CD14-positive monocyte (primary cell): ENCODE measurements at regions not wholly inside any gene's neighbourhood (a gene's known extent, or its start where the extent isn't known, plus 50 kb on each side); places are given as distances from the start of the nearest gene placed in this dataset.

Experiments
- DNase-seq, 3 donors: peaks; one replicate each; pipeline ENCODE4 v3.0.0-alpha.2; 2011 to 2022
- H2AFZ ChIP-seq: 2 replicates; pipeline ENCODE4 v1.6.0; 2012; ENCODE audit warnings: mild to moderate bottlenecking, low read depth, low read length, inconsistent platforms; ENCODE audit not compliant: insufficient read depth, poor library complexity, severe bottlenecking
- H3K27ac ChIP-seq, 2 donors: 1 replicate in 1 of 2; 2 replicates in 1 of 2; pipeline ENCODE4 v1.5.1; 2012 to 2013; ENCODE audit warnings: low read length in 2 of 2, control low read depth in 1 of 2, inconsistent platforms in 1 of 2, low read depth in 1 of 2, mild to moderate bottlenecking in 1 of 2
- H3K27me3 ChIP-seq, 2 donors: one replicate each; pipeline versions ENCODE4 v1.6.0 to v1.6.1; 2011 to 2013; ENCODE audit warnings: low read length in 2 of 2; ENCODE audit not compliant: control insufficient read depth in 2 of 2, insufficient read depth in 2 of 2
- H3K36me3 ChIP-seq, 2 donors: replicated peaks in 1 of 2; 1 replicate in 1 of 2; 2 replicates in 1 of 2; pipeline versions ENCODE4 v1.5.1 to v1.6.1; 2012 to 2013; ENCODE audit warnings: low read length in 2 of 2, control low read depth in 1 of 2, inconsistent platforms in 1 of 2, mild to moderate bottlenecking in 1 of 2; ENCODE audit not compliant: insufficient read depth in 2 of 2, control insufficient read depth in 1 of 2
- H3K4me1 ChIP-seq, 2 donors: 1 replicate in 1 of 2; 2 replicates in 1 of 2; pipeline versions ENCODE4 v1.5.1 to v1.6.1; 2012 to 2013; ENCODE audit warnings: low read length in 2 of 2, control low read depth in 1 of 2, inconsistent platforms in 1 of 2, mild to moderate bottlenecking in 1 of 2, moderate library complexity in 1 of 2; ENCODE audit not compliant: insufficient read depth in 2 of 2, control insufficient read depth in 1 of 2
- H3K4me2 ChIP-seq: replicated peaks from 2 replicates; pipeline ENCODE3; 2012; ENCODE audit warnings: low read length, moderate library complexity, mild to moderate bottlenecking; ENCODE audit not compliant: poor library complexity, severe bottlenecking; ENCODE audit errors: extremely low read depth
- H3K4me3 ChIP-seq, 3 experiments: fragments of 200-600 bp in 1 of 3; sonication (generic) in 1 of 3; replicated peaks in 1 of 3; 1 replicate in 2 of 3; 2 replicates in 1 of 3; pipeline ENCODE4 v1.5.1; 2011 to 2013; ENCODE audit warnings: low read length in 3 of 3, mild to moderate bottlenecking in 3 of 3, control low read depth in 2 of 3, low read depth in 2 of 3, inconsistent platforms in 1 of 3, moderate library complexity in 1 of 3
- H3K79me2 ChIP-seq: 2 replicates; pipeline ENCODE4 v1.6.0; 2012; ENCODE audit warnings: mild to moderate bottlenecking, control low read depth, inconsistent platforms, low read length, moderate library complexity; ENCODE audit not compliant: insufficient read depth
- H3K9ac ChIP-seq: 2 replicates; pipeline ENCODE4 v1.6.0; 2017; ENCODE audit warnings: low read length, mild to moderate bottlenecking; ENCODE audit not compliant: insufficient read depth, poor library complexity, severe bottlenecking
- H3K9me3 ChIP-seq, 2 donors: replicated peaks in 1 of 2; 1 replicate in 1 of 2; 2 replicates in 1 of 2; pipeline versions ENCODE4 v1.5.1 to v1.6.1; 2012 to 2013; ENCODE audit warnings: low read length in 2 of 2, control low read depth in 1 of 2; ENCODE audit not compliant: control insufficient read depth in 1 of 2, insufficient read depth in 1 of 2
- H4K20me1 ChIP-seq: 2 replicates; pipeline ENCODE4 v1.6.0; 2012; ENCODE audit warnings: mild to moderate bottlenecking, low read length, control low read depth, moderate library complexity; ENCODE audit not compliant: insufficient read depth
- H3K27ac Mint-ChIP-seq, 7 donors: one replicate each; pipeline ENCODE4 v1.8.0; 2020; ENCODE audit warnings: mild to moderate bottlenecking in 7 of 7, mixed read lengths in 7 of 7, moderate library complexity in 6 of 7, inconsistent platforms in 2 of 7
- H3K27me3 Mint-ChIP-seq, 3 donors: one replicate each; pipeline ENCODE4 v1.8.0; 2021 to 2022; ENCODE audit warnings: low read depth in 3 of 3, mild to moderate bottlenecking in 3 of 3, mixed read lengths in 3 of 3, moderate library complexity in 3 of 3, inconsistent platforms in 1 of 3
- H3K36me3 Mint-ChIP-seq, 2 donors: one replicate each; pipeline ENCODE4 v1.8.0; 2020; ENCODE audit warnings: mixed read lengths in 2 of 2, inconsistent platforms in 1 of 2, mild to moderate bottlenecking in 1 of 2
- H3K4me1 Mint-ChIP-seq: one replicate; pipeline ENCODE4 v1.8.0; 2020; ENCODE audit warnings: mild to moderate bottlenecking, mixed read lengths
- H3K4me3 Mint-ChIP-seq, 2 donors: one replicate each; pipeline ENCODE4 v1.8.0; 2020; ENCODE audit warnings: mild to moderate bottlenecking in 2 of 2, mixed read lengths in 2 of 2, moderate library complexity in 1 of 2
- H3K9me3 Mint-ChIP-seq, 7 donors: one replicate each; pipeline ENCODE4 v1.8.0; 2020 to 2022; ENCODE audit warnings: mixed read lengths in 7 of 7, mild to moderate bottlenecking in 6 of 7, moderate library complexity in 6 of 7, inconsistent platforms in 2 of 7
- CTCF ChIP-seq: fragments of 200-600 bp; IDR thresholded peaks from one replicate; pipeline ENCODE4 v1.8.0; 2022; ENCODE audit warnings: antibody characterized with exemption, mild to moderate bottlenecking
- WGBS: methylation state at CpG from one replicate; pipeline ENCODE4 v1.1.5; 2013; ENCODE audit warnings: missing lambda C conversion rate; ENCODE audit not compliant: insufficient coverage; 5-methylcytosine and 5-hydroxymethylcytosine counted together
- intact Hi-C, 2 donors: fragments of 100-400 bp; cut with micrococcal nuclease; formaldehyde crosslinking; loops; one replicate each; pipeline versions ENCODE4 v1.15.0 to v1.15.1; 2023

- no peak overlapping the region for H3K4me3 Mint-ChIP-seq
- no peak for DNase-seq
- no peak overlapping the region for H3K4me3 ChIP-seq
- H4K20me1 ChIP-seq, result no peaks in the 10 kb centered on the region
- H3K36me3 ChIP-seq, result no peaks in the 10 kb centered on the region
- peaks cover 5% of the 10 kb centered on the region for H3K4me1 Mint-ChIP-seq
- no peak overlapping the region for H2AFZ ChIP-seq
- intact Hi-C loops, result no loop called here
- no peak overlapping the region for H3K9ac ChIP-seq
- no peaks in the 10 kb centered on the region for H3K9me3 ChIP-seq
- no CpG with 5 or more reads among the region's 1 CpG for WGBS
- no peak overlapping the region for H3K27ac Mint-ChIP-seq
- no peaks in the 10 kb centered on the region for H3K36me3 Mint-ChIP-seq
- H3K79me2 ChIP-seq, result no peaks in the 10 kb centered on the region
- no peak overlapping the region for H3K4me2 ChIP-seq
- H3K4me1 ChIP-seq, result peaks cover 0 to 3% of the 10 kb centered on the region in 2 donors
- no peaks in the 10 kb centered on the region for H3K27me3 ChIP-seq
- no peak overlapping the region for H3K27ac ChIP-seq
- H3K9me3 Mint-ChIP-seq, result peaks cover 4 to 17% (median 8%) of the 10 kb centered on the region in 7 donors
- no peak for TF ChIP-seq CTCF
- H3K27me3 Mint-ChIP-seq, result peaks cover 0 to 2% (median 0%) of the 10 kb centered on the region in 3 donors
Measured at GRCh38 chr14:42802346-42802745, 1195.7 kb downstream of the LRFN5 start.

- Histone ChIP-seq H3K36me3 (no peaks in the 10 kb centered on the region), H3K4me1 (no peaks in the 10 kb centered on the region), H3K9ac (no peak overlapping the region), H3K4me2 (no peak overlapping the region), H2AFZ (no peak overlapping the region), H3K79me2 (no peaks in the 10 kb centered on the region), H3K4me3 (no peak overlapping the region), H3K27me3 (no peaks in the 10 kb centered on the region), H3K27ac (no peak overlapping the region), H3K9me3 (peaks cover 4 to 5% of the 10 kb centered on the region in 2 donors), H4K20me1 (no peaks in the 10 kb centered on the region)
- H3K27ac Mint-ChIP-seq, result no peak overlapping the region
- peaks cover 2 to 16% (median 7%) of the 10 kb centered on the region in 7 donors for H3K9me3 Mint-ChIP-seq
- intact Hi-C loops, result no loop called here
- no peak for DNase-seq
- WGBS, result no CpG with 5 or more reads among the region's 1 CpG
- H3K36me3 Mint-ChIP-seq, result no peaks in the 10 kb centered on the region
- no peaks in the 10 kb centered on the region for H3K4me1 Mint-ChIP-seq
- no peak overlapping the region for H3K4me3 Mint-ChIP-seq
- no peak for TF ChIP-seq CTCF
- no peaks in the 10 kb centered on the region for H3K27me3 Mint-ChIP-seq
Measured at GRCh38 chr14:42792166-42792565, 1185.5 kb downstream of the LRFN5 start.
